Spinal cord (tissue), 9 donors: ENCODE measurements at regions not wholly inside any gene's neighbourhood (a gene's known extent, or its start where the extent isn't known, plus 50 kb on each side); places are given as distances from the start of the nearest gene placed in this dataset.
"Not testable (repeated sequence)": the region's sequence is repeated elsewhere in the genome, so short reads cannot be mapped to it uniquely, and the experiment has no call there.

Experiments used
- DNase-seq, 6 donors: peaks; one replicate each; pipeline versions ENCODE4 v3.0.0 to v3.0.0-alpha.2; 2013 to 2015; ENCODE audit warnings: low spot score in 6 of 6, low read depth in 4 of 6
- H3K27ac ChIP-seq: one replicate; pipeline ENCODE4 v1.5.1; 2013; ENCODE audit warnings: low read depth, low read length, control low read depth
- H3K27me3 ChIP-seq: one replicate; pipeline ENCODE4 v1.6.1; 2013; ENCODE audit warnings: low read length; ENCODE audit not compliant: control insufficient read depth, insufficient read depth
- H3K36me3 ChIP-seq: one replicate; pipeline ENCODE4 v1.6.1; 2013; ENCODE audit warnings: low read length; ENCODE audit not compliant: control insufficient read depth, insufficient read depth
- H3K4me1 ChIP-seq: one replicate; pipeline ENCODE4 v1.6.1; 2013; ENCODE audit warnings: low read length; ENCODE audit not compliant: control insufficient read depth, insufficient read depth
- H3K4me3 ChIP-seq: one replicate; pipeline ENCODE4 v1.5.1; 2013; ENCODE audit warnings: low read depth, low read length, control low read depth
- H3K9me3 ChIP-seq: one replicate; pipeline ENCODE4 v1.6.1; 2013; ENCODE audit warnings: low read length; ENCODE audit not compliant: control insufficient read depth, insufficient read depth
- WGBS: methylation state at CpG from one replicate; pipeline ENCODE4 v1.1.5; 2013; ENCODE audit warnings: missing lambda C conversion rate; ENCODE audit not compliant: insufficient coverage; 5-methylcytosine and 5-hydroxymethylcytosine counted together
- donor health status: healthy.

DNA sequence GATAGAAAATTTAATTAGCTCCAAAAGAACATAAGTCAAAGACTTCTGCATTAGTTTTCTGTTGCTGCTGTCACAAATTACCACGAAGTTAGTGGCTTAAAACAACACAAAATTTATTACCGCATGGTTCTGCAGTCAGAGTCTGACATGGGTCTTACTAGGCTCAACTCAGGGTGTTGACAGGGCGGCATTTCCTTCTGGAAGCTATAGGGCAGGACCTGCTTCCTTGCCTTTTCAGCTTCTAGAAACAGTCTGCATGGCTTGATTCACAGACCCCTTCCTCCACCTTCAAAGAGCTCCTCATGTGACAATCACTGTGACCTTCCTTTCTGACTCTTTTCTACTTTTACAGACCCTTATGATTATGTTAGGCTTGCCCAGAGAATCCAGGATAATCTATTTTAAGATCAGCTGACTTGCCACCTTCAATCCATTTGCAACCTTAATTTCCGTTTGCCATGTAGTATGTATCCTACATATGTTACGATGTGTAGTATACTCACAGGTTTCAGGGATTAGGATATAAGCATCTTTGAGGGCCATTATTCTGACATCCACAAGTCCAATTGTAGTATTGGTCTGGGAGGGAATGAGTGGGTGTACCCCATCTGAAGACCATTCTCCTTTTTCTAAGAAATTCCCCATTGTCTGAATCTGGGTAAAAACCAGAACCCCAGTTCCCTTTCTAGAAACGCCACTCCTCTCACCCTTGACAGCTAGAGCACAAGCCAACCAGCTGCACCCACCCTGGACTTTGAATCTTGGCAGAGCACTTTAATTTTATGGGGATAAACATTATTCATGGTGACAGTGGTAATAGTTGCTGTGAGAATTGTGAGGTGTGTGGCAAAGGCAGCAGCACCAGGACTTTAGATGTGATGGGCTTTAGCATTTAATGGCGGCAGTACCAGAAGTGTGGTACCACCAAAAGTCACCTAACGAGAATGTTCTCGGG, 265.5 kb downstream of the KCNJ2 start:
- no peak for DNase-seq
- no peak overlapping the region for H3K4me3 ChIP-seq
- H3K9me3 ChIP-seq: no peaks in the 10 kb centered on the region
- 78% methylated on average over 6 of the region's 9 CpGs for WGBS
- H3K27ac ChIP-seq: no peak overlapping the region
- H3K4me1 ChIP-seq: no peaks in the 10 kb centered on the region
- H3K27me3 ChIP-seq: no peaks in the 10 kb centered on the region
- no peaks in the 10 kb centered on the region for H3K36me3 ChIP-seq

DNA sequence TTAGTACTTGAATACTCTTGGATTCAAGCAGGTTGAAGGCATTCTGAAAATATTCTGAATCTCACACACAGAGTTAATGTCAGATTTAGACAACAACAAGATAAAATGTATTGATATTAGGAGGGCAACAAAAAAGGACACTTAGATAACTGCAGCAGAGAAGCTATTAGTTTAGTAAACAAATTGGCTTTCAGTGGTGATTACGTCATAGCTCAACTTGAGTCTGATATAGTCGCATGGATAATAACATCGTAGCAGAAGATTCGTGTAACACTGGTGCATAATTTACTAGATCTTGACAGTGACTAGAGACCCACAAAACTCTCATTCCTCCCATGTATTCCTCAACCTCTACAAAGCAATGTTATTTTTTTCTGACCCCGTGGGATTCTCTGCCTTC, 268.3 kb downstream of the KCNJ2 start:
- H3K9me3 ChIP-seq: no peaks in the 10 kb centered on the region
- H3K4me3 ChIP-seq: no peak overlapping the region
- H3K4me1 ChIP-seq: no peaks in the 10 kb centered on the region
- no peak for DNase-seq
- H3K27me3 ChIP-seq: no peaks in the 10 kb centered on the region
- no peaks in the 10 kb centered on the region for H3K36me3 ChIP-seq
- no peak overlapping the region for H3K27ac ChIP-seq
- 92% methylated on average over 5 of the region's 5 CpGs for WGBS

DNA sequence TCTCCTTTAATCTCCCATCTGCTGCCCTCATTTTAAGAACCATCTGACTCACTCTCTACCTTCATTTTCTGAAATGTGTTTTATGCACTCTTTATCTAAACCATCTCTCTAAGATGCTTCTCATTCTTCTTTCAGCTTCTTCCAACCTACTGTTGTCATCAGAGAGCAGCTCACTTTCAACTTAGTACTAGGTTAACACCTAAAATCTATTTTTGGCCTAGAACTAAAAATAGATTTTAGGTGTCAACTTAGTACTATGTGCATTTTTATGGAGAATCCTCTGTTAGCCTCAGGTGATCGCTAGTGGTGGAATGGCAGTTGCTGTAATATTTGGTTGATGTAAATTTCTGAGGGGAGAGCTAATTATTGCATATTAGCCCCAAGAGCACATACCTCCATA, 277.1 kb downstream of the KCNJ2 start:
- DNase-seq: no peak
- WGBS: no CpG with 5 or more reads among the region's 1 CpG
- Histone ChIP-seq H3K27me3 (no peaks in the 10 kb centered on the region), H3K4me3 (no peak overlapping the region), H3K27ac (no peak overlapping the region), H3K36me3 (no peaks in the 10 kb centered on the region), H3K4me1 (no peaks in the 10 kb centered on the region), H3K9me3 (no peaks in the 10 kb centered on the region)

DNA sequence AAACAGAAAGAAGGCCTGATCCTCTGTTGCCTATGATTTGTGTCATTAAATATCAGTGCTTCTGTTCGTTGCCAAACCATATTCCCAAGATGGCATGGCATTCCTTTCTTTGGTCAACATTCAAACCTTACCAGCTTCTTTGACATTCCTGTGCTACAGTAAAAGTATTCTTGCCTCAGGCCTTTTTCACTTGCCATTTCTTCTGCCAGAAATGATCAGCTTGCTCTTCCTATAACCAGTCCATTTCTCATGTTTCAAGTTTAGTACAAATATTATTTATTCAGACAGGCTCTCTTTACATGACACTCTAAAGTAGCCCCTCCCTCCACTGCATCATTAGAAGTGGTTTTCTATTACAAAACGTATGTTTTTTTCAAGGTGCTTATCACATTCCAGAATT, 278.3 kb downstream of the KCNJ2 start:
- Histone ChIP-seq H3K27me3 (no peaks in the 10 kb centered on the region), H3K4me1 (no peaks in the 10 kb centered on the region), H3K36me3 (no peaks in the 10 kb centered on the region), H3K4me3 (no peak overlapping the region), H3K27ac (no peak overlapping the region), H3K9me3 (no peaks in the 10 kb centered on the region)
- DNase-seq: no peak
- 80% methylated on average over 1 of the region's 2 CpGs for WGBS

DNA sequence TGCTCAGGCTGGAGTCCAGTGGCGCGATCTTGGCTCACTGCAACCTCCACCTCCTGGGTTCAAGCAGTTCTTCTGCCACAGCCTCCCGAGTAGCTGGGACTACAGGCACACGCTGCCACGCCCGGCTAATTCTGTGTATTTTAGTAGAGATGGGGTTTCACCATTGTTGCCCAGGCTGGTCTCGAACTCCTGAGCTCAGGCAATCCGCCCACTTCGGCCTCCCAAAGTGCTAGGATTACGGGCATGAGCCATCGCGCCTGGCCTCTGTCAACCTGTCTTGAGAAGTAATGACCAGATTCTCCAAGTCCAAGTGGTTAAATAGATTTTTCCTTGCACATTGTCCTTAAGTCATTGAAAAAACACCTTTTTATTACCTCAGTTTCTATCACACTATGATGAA, 283.7 kb downstream of the KCNJ2 start:
- H3K27me3 ChIP-seq, H3K4me3 ChIP-seq, H3K36me3 ChIP-seq, H3K9me3 ChIP-seq, H3K4me1 ChIP-seq, H3K27ac ChIP-seq, DNase-seq: not testable (repeated sequence)
- 100% methylated on average over 10 of the region's 12 CpGs for WGBS

DNA sequence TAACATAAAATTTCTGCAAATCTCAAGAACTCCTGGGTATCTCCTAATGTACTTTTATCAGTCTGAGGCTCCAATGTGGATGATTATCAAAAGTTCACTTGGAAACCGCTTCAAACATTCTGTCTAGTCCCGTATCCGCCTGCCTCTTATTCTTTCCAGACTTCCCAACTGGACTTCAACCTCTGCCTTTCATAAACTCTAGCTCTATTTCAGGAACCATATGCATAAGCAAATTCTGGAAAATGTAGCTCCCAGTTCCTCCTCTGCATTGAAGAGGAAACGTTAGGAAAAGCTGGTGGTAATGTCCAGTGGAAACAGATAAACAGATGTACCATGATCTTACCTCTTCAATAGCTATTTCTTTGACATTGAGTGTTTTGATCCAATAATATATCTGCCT, 285.0 kb downstream of the KCNJ2 start:
- Histone ChIP-seq H3K4me1 (no peaks in the 10 kb centered on the region), H3K4me3 (no peak overlapping the region), H3K27ac (no peak overlapping the region), H3K27me3 (no peaks in the 10 kb centered on the region), H3K36me3 (no peaks in the 10 kb centered on the region), H3K9me3 (no peaks in the 10 kb centered on the region)
- DNase-seq: no peak
- WGBS: 100% methylated on average over 3 of the region's 4 CpGs

DNA sequence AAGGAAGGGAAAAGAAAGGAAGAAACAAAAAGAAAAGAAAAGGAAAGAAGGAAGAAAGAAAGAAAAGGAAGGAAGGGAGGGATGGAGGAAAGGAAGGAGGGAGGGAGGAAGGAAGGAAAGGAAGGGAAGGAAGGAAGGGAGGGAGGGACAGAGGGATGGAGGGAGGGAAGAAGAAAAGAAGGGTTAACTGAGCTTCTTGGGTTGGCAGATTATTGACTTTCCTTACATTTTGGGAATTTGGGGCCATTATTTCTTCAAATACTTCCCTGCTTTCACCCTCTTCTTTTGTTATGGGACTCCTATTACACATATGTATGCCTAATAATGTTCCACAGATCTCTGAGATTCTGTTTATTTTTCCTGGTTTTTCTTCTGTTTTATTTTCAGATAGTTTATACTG, 285.6 kb downstream of the KCNJ2 start:
- no peak overlapping the region for H3K4me3 ChIP-seq
- no peak for DNase-seq
- no peaks in the 10 kb centered on the region for H3K27me3 ChIP-seq
- H3K9me3 ChIP-seq: no peaks in the 10 kb centered on the region
- H3K27ac ChIP-seq: no peak overlapping the region
- H3K4me1 ChIP-seq: no peaks in the 10 kb centered on the region
- H3K36me3 ChIP-seq: no peaks in the 10 kb centered on the region

DNA sequence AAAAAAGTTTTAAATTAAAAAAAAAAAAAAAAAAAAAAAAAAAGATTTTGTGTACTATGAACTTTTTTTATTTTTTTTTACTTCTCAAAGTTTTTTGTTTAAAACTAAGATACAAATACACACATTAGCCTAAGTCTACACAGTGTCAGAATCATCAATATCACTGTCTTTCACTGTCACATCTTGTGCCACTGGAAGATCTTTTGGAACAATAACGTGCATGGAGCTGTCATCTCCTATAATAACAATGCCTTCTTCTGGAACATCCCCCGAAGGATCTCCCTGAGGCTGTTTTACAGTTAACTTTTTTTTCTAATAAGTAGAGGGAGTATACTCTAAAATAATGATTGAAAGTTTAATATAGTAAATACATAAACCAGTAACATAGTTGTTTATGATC, 295.7 kb downstream of the KCNJ2 start:
- no peaks in the 10 kb centered on the region for H3K4me1 ChIP-seq
- no peaks in the 10 kb centered on the region for H3K36me3 ChIP-seq
- H3K9me3 ChIP-seq: no peaks in the 10 kb centered on the region
- no peak overlapping the region for H3K27ac ChIP-seq
- no peak overlapping the region for H3K4me3 ChIP-seq
- no peaks in the 10 kb centered on the region for H3K27me3 ChIP-seq
- no peak for DNase-seq
- no CpG with 5 or more reads among the region's 2 CpGs for WGBS

DNA sequence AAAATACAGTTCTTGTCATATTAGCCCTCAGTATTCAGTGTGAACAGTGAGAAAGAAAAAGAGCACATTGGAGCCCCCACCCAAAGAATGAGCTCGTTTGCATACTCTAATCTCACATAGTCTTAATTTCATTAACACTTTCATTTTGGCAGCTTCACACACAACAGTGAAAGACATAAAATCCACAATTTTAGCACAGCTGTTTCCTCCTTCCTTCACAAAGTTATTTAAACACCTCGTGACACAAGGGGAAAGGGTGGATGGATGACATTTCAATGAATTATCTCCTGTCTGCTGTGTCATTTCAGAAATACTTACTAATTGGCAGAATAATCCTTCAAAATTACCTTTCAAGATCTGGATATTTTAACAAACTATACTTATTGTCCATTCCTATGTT, 299.3 kb downstream of the KCNJ2 start:
- Histone ChIP-seq H3K27ac (no peak overlapping the region), H3K9me3 (no peaks in the 10 kb centered on the region), H3K27me3 (no peaks in the 10 kb centered on the region), H3K4me3 (no peak overlapping the region), H3K36me3 (no peaks in the 10 kb centered on the region), H3K4me1 (no peaks in the 10 kb centered on the region)
- DNase-seq: no peak
- no CpG with 5 or more reads among the region's 2 CpGs for WGBS

DNA sequence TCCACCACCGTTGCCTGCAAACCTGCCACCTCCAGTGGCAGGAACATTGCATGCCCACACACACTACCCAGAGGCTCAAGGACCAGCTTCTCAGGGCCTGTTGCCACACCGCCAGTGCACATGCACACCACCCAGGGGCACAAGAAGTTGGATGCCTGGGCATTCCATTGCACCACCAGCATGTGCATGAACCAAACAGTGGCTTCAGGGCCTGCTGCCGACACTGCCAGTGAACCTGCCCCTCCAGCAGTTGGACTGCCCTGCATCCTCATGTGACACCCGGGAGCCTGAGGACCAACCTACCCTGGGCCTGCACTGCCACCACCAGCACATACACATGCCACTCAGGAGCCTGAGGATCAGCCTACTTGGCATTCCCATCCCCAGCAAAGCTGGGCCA, 303.7 kb downstream of the KCNJ2 start:
- no peak overlapping the region for H3K4me3 ChIP-seq
- DNase-seq: no peak
- no peaks in the 10 kb centered on the region for H3K4me1 ChIP-seq
- no peak overlapping the region for H3K27ac ChIP-seq
- no peaks in the 10 kb centered on the region for H3K27me3 ChIP-seq
- no peaks in the 10 kb centered on the region for H3K36me3 ChIP-seq
- H3K9me3 ChIP-seq: no peaks in the 10 kb centered on the region
- 100% methylated on average over 4 of the region's 4 CpGs for WGBS
